HG03520 (cell line): ENCODE measurements at regions not wholly inside any gene's neighbourhood (a gene's known extent, or its start where the extent isn't known, plus 50 kb on each side); places are given as distances from the start of the nearest gene placed in this dataset.
"Not testable (repeated sequence)": the region's sequence is repeated elsewhere in the genome, so short reads cannot be mapped to it uniquely, and the experiment has no call there.

Experiments
- ATAC-seq: cut with Tn5 transposase; IDR thresholded peaks from one replicate; pipeline ENCODE4 v1.9.1; 2021; ENCODE audit warnings: mild to moderate bottlenecking, moderate library complexity; ENCODE audit not compliant: unreplicated experiment

DNA sequence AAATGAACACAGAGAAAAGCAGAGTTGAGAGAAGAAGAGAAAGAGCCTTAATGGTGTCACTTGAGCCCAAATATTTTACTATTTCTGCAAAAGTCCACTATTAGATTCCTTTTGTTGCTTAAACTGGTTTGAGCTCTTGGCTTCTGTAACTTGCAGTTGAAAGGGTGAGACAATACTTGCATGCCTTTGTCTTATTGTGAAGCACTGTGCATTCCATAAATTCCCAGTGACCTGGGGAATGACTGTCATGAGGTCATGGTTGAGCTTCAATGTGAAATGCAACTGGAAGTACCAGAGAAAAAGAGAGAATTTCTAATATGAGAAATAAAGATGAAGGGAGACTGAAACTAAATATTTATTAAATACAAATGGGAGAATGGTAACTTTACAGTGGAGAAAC, 310.9 kb downstream of the TDRD3 start:
- ATAC-seq: no peak

DNA sequence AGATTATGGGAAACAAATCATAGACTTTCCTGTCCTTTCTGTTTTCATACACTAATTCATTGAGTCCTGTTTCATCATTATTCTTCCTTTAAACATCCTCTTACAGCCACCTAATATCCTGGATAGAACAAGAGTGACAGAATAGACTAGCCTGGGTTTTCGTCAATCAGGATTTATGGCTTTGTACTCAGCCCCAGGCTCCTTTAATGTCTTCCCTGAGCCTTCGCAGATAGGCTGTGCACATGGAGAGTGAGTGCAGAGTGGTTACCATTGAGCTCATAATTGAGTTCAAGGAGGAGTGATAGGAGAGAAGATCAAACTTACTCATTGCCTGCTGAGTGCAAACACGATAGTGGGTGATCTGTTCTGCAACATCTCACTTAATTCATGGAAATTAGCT, 304.9 kb downstream of the TDRD3 start:
- ATAC-seq: no peak

DNA sequence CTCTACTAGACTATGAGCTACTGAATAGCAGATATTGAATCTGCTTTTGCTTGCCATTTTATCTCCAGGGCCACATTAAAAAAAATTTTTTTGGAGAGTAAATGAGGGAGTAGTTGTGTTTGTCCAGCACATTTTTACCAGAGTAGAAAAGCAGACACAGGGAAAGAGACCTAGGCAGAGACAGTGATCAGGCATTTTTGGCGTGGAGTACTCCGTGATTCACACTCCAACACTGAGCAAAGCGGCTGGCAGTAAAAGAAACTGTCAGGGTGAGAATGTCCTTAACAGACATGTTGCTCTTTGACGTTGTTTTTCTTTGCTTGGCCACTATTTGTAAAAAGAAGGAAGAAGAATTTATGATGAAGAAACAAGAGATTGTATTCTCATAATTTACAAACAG, 304.0 kb downstream of the TDRD3 start:
- no peak for ATAC-seq

DNA sequence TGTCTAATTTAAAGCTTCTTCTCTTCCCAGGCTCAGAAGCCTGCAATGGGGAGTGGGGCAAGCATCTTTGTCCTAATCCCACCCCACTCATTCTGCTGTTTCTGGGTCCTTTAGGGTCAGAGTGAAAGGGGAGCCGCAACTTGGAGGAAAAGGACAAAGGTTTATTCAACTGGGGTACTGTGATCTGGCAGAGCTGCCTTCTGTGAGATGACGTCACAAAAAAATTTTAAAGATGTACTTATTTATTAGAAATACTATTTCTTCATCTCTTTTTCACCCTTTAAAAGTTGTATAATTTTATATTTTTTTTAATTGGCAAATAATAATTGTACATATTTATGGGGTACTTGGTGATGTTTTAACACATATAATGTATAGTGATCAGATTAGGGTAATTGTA, 302.6 kb downstream of the TDRD3 start:
- ATAC-seq: no peak

DNA sequence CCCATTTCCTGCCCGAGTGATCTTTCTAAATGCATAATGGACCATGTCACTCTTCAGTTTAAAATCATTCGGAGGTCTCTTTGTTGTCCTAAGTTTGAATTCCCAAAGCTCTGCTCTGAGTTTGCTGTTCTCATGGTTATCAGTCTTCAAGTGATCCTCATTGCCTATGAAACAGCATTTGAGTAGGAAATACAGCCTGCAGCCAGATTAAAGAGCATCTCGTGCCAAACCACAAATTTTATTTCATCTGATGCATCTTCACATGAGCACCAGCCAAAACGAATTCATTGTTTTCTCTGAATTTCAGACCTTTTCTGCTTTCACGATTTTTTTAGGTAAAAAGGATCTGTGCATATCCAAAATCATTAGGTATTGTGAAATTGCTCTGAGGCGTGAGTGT, 299.6 kb downstream of the TDRD3 start:
- no peak for ATAC-seq

DNA sequence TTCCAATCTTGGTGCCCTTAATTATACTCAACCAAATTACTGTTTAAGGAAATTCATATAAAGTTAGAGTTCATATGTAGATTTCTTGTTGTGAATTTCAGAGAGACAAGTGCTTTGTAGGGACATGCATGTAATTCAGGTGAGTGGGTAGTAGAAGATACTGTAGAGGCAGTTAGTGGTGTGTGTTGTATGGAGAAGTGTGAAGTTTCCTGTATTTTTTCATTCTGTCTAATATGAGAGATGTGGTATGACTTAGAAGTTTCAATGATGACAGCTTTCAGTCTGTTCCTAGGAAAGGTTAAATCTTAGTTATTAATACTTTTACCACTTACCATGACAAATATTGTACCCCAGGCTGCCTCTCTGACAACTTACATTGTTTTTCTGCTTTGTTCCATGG, 294.2 kb downstream of the TDRD3 start:
- no peak for ATAC-seq

DNA sequence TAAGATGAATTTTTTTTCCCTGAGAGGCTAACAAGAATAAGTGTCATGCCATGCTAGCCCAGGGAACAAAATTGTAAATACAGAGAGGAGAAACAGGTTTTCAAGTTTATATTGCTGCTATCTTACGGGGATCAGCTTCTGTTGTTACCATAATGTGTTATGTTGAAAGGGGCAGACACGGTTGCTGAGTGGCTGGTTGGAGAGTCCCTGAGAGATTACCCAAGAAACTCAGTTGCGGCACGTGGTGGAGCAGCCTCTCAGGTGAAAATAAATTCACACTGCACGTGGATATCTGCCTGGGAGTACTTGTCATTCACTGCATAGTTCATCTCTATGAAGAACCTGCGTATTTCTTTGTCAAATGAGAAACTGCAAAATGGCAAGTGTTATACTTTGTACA, 293.6 kb downstream of the TDRD3 start:
- no peak for ATAC-seq

DNA sequence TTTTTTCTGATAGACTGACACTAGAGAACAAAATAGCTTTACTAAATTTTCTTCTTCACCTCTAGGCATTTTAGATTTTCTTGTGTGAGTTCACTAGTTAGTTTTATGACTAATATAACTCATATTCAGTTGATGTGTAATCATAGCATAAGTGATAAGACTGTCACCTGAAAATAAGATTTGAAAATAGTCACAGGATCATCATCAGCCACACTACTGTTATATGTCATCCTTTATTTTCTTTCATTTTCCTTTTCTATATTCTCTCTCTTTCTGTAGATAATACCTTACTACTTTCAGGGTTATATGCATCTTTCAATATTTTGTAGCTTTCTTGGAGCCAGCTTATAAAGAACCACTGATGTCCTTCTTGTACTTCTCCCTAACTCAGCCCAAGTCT, 292.6 kb downstream of the TDRD3 start:
- no peak for ATAC-seq

DNA sequence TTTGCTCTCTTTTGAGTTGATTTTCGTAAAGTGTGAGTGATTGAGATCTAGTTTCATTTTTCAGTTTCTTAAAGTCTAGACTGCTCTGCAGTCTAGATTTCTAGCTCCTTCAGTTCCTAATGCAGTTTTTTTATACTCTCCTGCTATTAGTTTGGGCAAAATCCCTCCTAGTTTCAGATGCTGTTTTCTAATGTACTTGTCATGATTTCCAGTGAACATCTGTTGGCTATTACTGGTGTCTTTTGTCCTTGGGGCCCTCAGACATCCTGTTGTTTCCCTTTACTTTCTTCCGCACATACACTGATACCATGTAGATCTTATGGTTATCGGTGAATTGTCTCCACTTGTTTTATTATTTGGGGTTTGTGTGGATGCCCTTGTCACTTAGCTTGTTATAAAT, 292.1 kb downstream of the TDRD3 start:
- no peak for ATAC-seq

DNA sequence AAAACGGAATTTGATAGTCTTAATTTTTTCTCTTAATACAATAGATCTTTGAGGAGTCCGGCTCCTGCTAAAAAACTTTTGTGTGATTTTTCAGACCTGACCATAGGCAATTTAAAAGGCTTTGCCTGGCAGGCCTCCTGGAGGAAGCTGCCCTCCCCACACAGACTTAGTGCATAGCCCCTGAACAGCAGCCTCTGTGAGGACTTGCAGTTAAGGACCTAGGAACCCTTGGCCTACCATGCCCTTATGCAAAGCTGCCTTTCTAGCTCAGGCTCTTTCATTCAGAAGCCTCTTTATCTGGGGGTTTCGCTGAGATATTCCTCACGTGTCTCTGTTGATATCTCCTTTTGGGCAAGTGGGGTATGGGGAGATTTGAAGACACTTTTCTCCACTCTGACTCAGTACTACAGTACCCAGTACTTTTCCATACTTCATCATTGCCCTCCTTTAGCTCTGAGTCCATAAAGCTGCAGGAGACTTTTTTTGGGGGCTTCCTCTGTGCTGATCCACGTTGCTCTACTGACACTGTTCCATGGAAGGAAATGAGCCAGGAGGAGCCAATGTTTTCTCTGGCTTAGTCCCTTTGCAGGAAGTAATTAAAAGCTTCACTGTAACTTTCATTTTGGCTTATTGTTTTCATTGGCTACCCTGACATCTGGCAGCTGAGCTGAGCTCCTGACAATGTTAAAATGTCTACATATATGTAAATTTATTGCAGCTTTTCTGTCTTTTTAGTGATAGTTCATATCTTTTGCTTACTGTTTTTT, 283.1 kb downstream of the TDRD3 start:
- ATAC-seq: no peak

DNA sequence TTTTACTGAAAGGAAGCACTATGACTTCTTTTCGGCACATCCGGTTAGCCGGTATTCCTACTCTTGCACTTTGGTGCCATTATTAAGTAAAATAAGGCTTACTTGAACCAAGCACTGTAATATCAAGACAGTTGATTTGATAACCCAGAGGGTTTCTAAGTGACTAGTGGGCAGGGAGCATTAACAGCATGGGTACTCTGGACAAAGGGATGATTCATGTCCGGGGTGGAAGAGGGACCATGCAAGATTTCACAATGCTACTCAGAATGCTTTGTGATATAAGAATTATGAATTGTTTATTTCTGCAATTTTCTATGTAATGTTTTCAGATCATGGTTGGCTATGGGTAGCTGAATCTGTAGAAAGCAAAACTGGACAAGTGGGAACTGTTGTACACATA, 282.1 kb downstream of the TDRD3 start:
- no peak for ATAC-seq

DNA sequence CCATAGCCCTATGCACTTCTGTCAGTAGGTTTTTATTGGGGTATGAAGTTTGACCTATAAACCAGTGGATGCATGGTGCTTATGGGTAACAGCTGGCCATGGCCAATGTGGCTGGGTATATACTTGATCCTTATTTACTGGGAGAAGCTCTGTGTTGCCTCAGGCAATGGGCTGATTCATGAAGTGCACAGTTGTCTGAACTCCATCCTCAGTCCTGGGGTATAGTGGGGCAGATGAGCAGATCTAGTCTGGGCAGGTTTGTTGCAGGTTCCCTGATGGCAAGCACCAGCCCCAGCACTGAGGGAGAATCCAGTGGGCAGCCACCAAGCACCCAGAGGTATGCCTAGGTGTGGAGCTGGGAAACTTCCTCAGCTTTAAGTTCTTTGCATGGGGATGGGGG, 274.4 kb downstream of the TDRD3 start:
- ATAC-seq: no peak

DNA sequence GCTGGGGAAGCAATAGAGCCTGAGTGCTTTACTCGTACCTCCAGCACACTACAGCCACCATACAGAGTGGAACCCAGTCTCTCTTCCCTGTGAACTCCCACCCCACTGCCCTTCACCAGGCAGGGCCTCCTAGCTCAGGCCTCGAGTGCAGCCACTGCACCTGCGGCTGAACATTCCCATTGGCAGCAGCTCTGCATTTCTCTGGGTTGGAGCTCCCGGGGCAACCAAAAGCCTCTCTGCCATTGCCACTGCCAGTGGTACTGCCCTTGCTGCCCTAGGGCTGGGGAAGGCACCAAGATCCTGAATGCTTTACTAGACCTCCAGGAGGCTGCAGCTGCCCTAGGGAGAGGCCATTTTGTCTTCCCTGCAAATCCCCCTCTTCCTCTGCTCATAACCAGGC, 266.8 kb downstream of the TDRD3 start:
- ATAC-seq: no peak

DNA sequence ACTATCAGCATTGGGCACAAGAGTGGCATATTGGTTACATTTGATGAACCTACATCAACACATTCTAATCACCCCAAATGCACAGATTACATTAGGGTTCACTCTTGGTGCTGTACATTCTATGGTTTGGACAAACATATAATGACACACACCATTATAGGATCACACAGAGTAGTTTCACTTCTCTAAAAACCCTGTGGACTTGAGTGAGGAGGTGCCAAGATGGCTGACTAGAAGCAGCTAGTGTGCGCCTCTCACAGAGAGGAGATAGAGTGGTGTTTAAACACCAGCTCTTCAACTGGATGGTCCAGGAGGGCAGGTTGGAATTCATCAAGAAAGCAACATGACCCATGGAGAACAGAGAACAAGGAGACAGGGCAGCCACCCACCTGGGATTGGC, 265.6 kb downstream of the TDRD3 start:
- ATAC-seq: peak; percentile 64

DNA sequence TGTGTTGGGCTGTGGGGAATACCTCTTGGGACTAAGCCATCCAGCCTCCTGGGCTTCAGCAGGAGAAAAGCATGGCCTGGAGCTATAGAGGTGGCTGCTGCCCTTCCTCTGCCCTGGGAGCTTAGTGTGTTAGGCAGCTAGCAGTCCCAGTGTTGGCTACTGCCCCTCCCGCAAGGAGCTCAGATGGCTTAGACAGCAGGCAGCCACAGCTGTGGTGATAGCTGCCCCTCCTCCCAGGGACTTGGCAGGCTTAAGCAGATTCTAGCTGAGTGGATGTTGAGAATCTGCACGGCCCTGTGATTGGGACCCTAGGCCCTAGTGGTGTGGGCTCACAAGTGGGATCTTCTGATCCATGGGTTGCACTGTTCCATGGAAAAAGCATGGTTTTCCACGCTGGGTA, 264.5 kb downstream of the TDRD3 start:
- ATAC-seq: no peak

DNA sequence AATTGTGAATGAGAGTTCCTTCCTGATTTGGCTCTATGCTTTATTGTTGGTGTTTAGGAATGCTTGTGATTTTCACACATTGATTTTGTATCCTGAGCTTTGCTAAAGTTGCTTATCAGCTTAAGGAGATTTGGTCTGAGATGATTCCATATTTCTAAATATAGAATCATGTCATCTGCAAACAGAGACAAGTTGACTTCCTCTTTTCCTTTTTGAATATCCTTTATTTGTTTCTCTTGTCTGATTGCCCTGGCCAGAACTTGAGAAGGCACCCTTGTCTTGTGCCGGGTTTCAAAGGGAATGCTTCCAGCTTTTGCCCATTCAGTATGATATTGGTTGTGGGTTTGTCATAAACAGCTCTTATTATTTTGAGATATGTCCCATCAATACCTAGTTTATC, 260.6 kb downstream of the TDRD3 start:
- ATAC-seq: not testable (repeated sequence)

DNA sequence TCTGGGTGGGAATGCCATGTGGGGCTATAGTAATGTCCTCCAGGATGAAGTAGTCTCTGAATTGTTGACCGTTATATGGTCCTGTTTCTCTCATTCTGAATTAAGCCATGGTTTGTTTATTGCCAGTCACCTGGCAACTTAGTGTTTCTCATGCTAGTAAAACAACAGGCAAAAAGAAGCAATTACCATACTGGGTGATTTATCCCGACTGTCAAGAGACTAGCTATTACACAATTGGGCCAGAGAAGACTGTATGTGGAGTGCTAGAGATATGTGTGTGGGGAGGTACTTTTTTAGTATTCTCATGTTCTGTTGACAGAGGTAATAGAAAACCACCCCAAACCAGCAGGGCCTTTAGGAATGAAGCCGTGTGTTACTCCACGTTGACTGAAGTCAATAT, 258.2 kb downstream of the TDRD3 start:
- ATAC-seq: no peak

DNA sequence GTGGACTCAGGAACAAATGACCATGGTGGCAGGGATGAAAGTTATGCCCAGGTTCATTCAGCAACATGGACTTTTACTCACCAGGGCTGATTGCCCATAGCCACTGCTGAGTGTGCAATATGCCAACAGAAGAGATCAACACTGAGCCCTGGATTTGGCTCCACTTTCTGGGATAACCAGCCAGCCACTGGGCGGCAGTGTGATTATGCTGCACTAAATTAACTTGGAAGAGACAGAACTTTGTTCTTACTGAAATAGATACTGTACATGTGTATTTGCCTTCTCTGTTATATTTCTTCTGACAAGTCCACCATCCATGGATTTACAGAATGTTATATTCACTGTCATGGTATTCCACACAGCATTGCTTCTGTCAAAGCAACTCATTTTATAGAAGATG, 257.4 kb downstream of the TDRD3 start:
- no peak for ATAC-seq

DNA sequence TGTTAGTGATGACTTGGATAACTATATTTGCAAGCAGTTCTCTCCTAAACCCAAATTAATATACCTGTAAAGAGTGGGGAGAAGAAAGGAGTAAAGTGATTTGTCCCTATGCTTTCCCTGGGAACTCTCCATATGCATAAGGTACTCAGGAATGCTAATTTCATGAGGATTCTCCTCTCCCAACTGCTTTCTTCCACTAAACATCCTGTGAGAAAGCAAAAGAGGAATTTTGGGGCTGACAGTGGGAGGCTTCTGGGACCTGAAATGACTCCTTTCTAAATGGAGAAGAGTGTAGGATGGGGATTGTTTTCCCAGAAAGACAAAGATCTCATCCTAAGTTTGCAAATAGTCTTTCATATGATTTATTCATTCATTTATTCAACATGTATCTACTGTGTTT, 250.5 kb downstream of the TDRD3 start:
- ATAC-seq: no peak

DNA sequence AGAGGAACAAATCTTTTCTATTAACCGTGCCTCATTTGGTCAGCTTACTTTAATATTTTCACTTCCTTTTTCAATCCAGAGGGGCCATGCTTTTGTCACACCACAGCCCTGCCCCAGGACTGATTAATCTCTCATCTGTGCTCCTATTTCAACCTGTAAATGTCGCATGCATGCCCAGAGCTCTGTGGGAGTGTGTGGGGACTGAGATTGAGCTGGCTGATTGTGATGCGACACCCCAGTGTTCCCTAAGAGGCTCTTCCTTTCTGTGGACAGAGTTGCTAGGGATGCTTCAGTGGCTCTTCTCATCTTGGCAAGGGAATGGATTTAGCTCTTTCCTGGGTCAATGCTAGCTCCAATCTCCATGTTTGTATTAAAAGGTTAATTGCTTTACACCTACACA, 249.6 kb downstream of the TDRD3 start:
- no peak for ATAC-seq

DNA sequence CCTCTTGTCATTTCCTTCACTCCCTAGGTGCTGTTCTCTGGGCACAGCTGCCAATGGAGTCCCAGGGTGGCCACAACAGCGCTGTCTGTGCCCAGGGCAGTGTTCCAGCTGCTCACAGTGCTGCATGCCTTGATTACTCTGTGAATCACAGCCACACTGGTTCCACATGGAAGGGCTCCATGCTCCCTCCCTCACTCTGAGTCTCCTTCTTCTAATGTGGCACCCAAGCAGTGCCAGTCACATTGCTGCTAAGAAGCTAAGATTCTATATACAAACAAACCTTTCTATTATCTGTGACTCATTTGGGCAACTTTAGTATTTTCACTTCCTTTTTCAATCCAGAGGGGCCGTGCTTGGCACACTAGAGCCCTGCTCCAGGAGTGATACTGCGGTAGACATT, 248.7 kb downstream of the TDRD3 start:
- ATAC-seq: no peak

DNA sequence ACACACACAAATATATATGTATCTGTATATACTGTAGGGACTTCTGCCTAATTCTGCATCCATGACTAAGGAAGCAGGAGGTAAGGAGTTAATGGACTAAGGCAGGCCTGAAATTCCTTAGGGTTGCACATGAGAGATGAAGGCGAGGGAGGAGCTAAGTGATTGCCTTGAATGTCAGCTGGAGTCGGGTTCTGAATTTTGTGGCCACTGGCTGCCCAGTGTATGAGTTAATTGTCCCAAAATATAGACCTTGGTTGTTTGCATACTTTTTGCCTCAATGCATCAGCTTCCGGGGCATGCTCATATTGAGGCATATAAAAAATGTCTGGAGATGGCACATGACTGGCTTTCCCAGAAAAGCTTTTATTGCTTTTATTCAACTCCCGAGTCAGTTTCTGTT, 245.5 kb downstream of the TDRD3 start:
- ATAC-seq: no peak

DNA sequence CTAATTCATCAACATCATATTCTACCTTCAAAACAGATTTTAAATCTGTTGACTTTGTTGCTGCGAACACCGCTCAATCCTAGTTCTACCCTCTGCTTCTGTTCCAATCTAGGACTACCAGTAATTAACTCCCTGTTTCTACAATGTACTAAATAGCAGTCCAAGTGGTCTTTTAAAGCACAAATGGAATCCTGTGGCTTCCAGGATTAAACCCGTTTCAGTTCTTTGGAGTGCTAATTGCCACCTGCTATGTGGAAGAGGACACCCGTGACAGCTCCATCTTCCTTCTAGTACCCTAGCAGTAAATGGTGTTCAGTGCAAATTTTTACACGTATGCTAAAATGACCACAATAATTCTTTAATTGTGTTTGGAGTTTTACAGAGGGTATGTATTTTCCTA, 232.1 kb downstream of the TDRD3 start:
- ATAC-seq: no peak
